ENCODE measurements at regions not wholly inside any gene's neighbourhood (a gene's known extent, or its start where the extent isn't known, plus 50 kb on each side); places are given as distances from the start of the nearest gene placed in this dataset.

- Mint-ChIP-seq H3K36me3 (ENCODE audit: insufficient read depth, unreplicated experiment) (no peaks in the 10 kb centered on the region), H3K9me3 (ENCODE audit: unreplicated experiment) (peaks cover 11% of the 10 kb centered on the region), H3K27ac (ENCODE audit: unreplicated experiment) (no peak overlapping the region), H3K4me3 (ENCODE audit: unreplicated experiment) (no peak overlapping the region), H3K4me1 (ENCODE audit: low read depth, unreplicated experiment) (no peaks in the 10 kb centered on the region), H3K27me3 (ENCODE audit: insufficient read depth, unreplicated experiment) (peaks cover 11% of the 10 kb centered on the region)
- POLR2A ChIA-PET: no interaction called here
- no peak overlapping the region for H3K4me3 ChIP-seq (ENCODE audit: low read depth, low read length)
- no TSS peak for BruUV-seq (replicated peaks)
- H3K4me1 ChIP-seq: no peaks in the 10 kb centered on the region
- no peaks in the 10 kb centered on the region for H3K9me3 ChIP-seq
- CTCF ChIA-PET: interaction anchor here (1.0 to 2.4 kb wide), 4 partner anchors 8 to 18 kb away, joined by 4 to 7 read pairs (median 4); no protein-coding TSS in a partner anchor
- no peak for DNase-seq
- no peaks in the 10 kb centered on the region; the same call in 1 of the 2 replicates for H3K27me3 ChIP-seq (replicated peaks; ENCODE audit: control insufficient read depth, insufficient read depth, low read length)
- no peaks in the 10 kb centered on the region for H3K36me3 ChIP-seq (ENCODE audit: control insufficient read depth, insufficient read depth, low read length)
- no peak for TF ChIP-seq CTCF (IDR thresholded peaks at IDR 0.05; ENCODE audit: insufficient read depth in 1 of 2, low read depth in 1 of 2, low read length in 1 of 2, severe bottlenecking in 1 of 2, unreplicated experiment in 1 of 2)
- intact Hi-C loops (cut with micrococcal nuclease; ENCODE audit: unreplicated experiment): no loop called here
These were observed 104.0 kb upstream of the ZFP64 start for GRCh38 chr20:52295556-52295955.

- Histone ChIP-seq H3K4me1 (no peaks in the 10 kb centered on the region), H3K9me3 (no peaks in the 10 kb centered on the region), H3K27me3 (replicated peaks; ENCODE audit: control insufficient read depth, insufficient read depth, low read length) (no peaks in the 10 kb centered on the region; the same call in 1 of the 2 replicates), H3K4me3 (ENCODE audit: low read depth, low read length) (no peak overlapping the region), H3K36me3 (ENCODE audit: control insufficient read depth, insufficient read depth, low read length) (no peaks in the 10 kb centered on the region)
- Mint-ChIP-seq H3K36me3 (ENCODE audit: insufficient read depth, unreplicated experiment) (no peaks in the 10 kb centered on the region), H3K27me3 (ENCODE audit: insufficient read depth, unreplicated experiment) (peaks cover 11% of the 10 kb centered on the region), H3K9me3 (ENCODE audit: unreplicated experiment) (peaks cover 11% of the 10 kb centered on the region), H3K27ac (ENCODE audit: unreplicated experiment) (no peak overlapping the region), H3K4me3 (ENCODE audit: unreplicated experiment) (no peak overlapping the region), H3K4me1 (ENCODE audit: low read depth, unreplicated experiment) (no peaks in the 10 kb centered on the region)
- POLR2A ChIA-PET: no interaction called here
- no peak for TF ChIP-seq CTCF (IDR thresholded peaks at IDR 0.05; ENCODE audit: insufficient read depth in 1 of 2, low read depth in 1 of 2, low read length in 1 of 2, severe bottlenecking in 1 of 2, unreplicated experiment in 1 of 2)
- DNase-seq: no peak
- intact Hi-C loops (cut with micrococcal nuclease; ENCODE audit: unreplicated experiment): no loop called here
- CTCF ChIA-PET: interaction anchor here (2.4 kb wide), 1 partner anchor 19 kb away, joined by 7 read pairs; no protein-coding TSS in a partner anchor
- BruUV-seq (replicated peaks): no TSS peak
These were observed 102.6 kb upstream of the ZFP64 start for GRCh38 chr20:52294106-52294628.

- Mint-ChIP-seq H3K27ac (ENCODE audit: unreplicated experiment) (no peak overlapping the region), H3K4me3 (ENCODE audit: unreplicated experiment) (no peak overlapping the region), H3K4me1 (ENCODE audit: low read depth, unreplicated experiment) (no peaks in the 10 kb centered on the region), H3K9me3 (ENCODE audit: unreplicated experiment) (peaks cover 11% of the 10 kb centered on the region), H3K27me3 (ENCODE audit: insufficient read depth, unreplicated experiment) (peaks cover 13% of the 10 kb centered on the region), H3K36me3 (ENCODE audit: insufficient read depth, unreplicated experiment) (no peaks in the 10 kb centered on the region)
- intact Hi-C loops (cut with micrococcal nuclease; ENCODE audit: unreplicated experiment): no loop called here
- Histone ChIP-seq H3K27me3 (replicated peaks; ENCODE audit: control insufficient read depth, insufficient read depth, low read length) (no peaks in the 10 kb centered on the region; the same call in 1 of the 2 replicates), H3K4me3 (ENCODE audit: low read depth, low read length) (no peak overlapping the region), H3K4me1 (no peaks in the 10 kb centered on the region), H3K36me3 (ENCODE audit: control insufficient read depth, insufficient read depth, low read length) (no peaks in the 10 kb centered on the region), H3K9me3 (no peaks in the 10 kb centered on the region)
- CTCF ChIA-PET: no interaction called here
- no peak for DNase-seq
- no TSS peak for BruUV-seq (replicated peaks)
- TF ChIP-seq CTCF (IDR thresholded peaks at IDR 0.05; ENCODE audit: insufficient read depth in 1 of 2, low read depth in 1 of 2, low read length in 1 of 2, severe bottlenecking in 1 of 2, unreplicated experiment in 1 of 2): no peak
- POLR2A ChIA-PET: no interaction called here
These were observed 99.5 kb upstream of the ZFP64 start for GRCh38 chr20:52291109-52291508.
